Suppressor macrophage treated with lipopolysaccharide for 1 hour (primary cell): ENCODE measurements at regions not wholly inside any gene's neighbourhood (a gene's known extent, or its start where the extent isn't known, plus 50 kb on each side); places are given as distances from the start of the nearest gene placed in this dataset.

Source experiments
- DNase-seq, 3 donors: peaks; one replicate each; pipeline ENCODE4 v3.0.0-alpha.2; 2020 to 2022

GRCh38 chr4:104682311-104682710 lies 187.6 kb upstream of the CXXC4 start:
- no peak for DNase-seq

- peak; percentile 24 to 38 (median 26) for DNase-seq
These were observed 199.0 kb upstream of the CXXC4 start for GRCh38 chr4:104693601-104694201.

- no peak for DNase-seq
These were observed 221.9 kb upstream of the CXXC4 start for GRCh38 chr4:104716584-104716983.

- no peak for DNase-seq
These were observed 225.0 kb upstream of the CXXC4 start for GRCh38 chr4:104719539-104720230.

GRCh38 chr4:104722467-104722866 lies 227.8 kb upstream of the CXXC4 start:
- DNase-seq: no peak

- no peak for DNase-seq
These were observed 231.3 kb upstream of the CXXC4 start for GRCh38 chr4:104726002-104726401.

- no peak for DNase-seq
These were observed 232.9 kb upstream of the CXXC4 start for GRCh38 chr4:104727643-104728042.

- DNase-seq: no peak
These were observed 233.9 kb upstream of the CXXC4 start for GRCh38 chr4:104728380-104729122.

GRCh38 chr4:104732766-104733165 lies 238.1 kb upstream of the CXXC4 start:
- no peak for DNase-seq

- DNase-seq: no peak
These were observed 240.5 kb upstream of the CXXC4 start for GRCh38 chr4:104735174-104735573.

- no peak for DNase-seq
These were observed 245.5 kb upstream of the CXXC4 start for GRCh38 chr4:104740161-104740560.

GRCh38 chr4:104743215-104743653 lies 248.5 kb upstream of the CXXC4 start:
- DNase-seq: no peak

- DNase-seq: no peak
These were observed 252.9 kb upstream of the CXXC4 start for GRCh38 chr4:104747635-104748034.

GRCh38 chr4:104749062-104749461 lies 254.4 kb upstream of the CXXC4 start:
- DNase-seq: no peak

GRCh38 chr4:104750008-104750407 lies 255.3 kb upstream of the CXXC4 start:
- DNase-seq: no peak

- DNase-seq: no peak
These were observed 256.8 kb upstream of the CXXC4 start for GRCh38 chr4:104751468-104751867.

- DNase-seq: no peak
These were observed 257.6 kb upstream of the CXXC4 start for GRCh38 chr4:104752337-104752736.

- no peak for DNase-seq
These were observed 262.1 kb upstream of the CXXC4 start for GRCh38 chr4:104756837-104757236.

GRCh38 chr4:104758574-104758973 lies 263.9 kb upstream of the CXXC4 start:
- DNase-seq: no peak

- DNase-seq: no peak
These were observed 269.0 kb upstream of the CXXC4 start for GRCh38 chr4:104763554-104764222.

GRCh38 chr4:104766676-104767075 lies 272.0 kb upstream of the CXXC4 start:
- DNase-seq: no peak

- DNase-seq: peak in 1 of 3 donors; percentile 7
These were observed 278.2 kb upstream of the CXXC4 start for GRCh38 chr4:104772849-104773248.

GRCh38 chr4:104795264-104795939 lies 300.7 kb upstream of the CXXC4 start:
- no peak for DNase-seq
